GM12878 (cell line): ENCODE measurements at regions not wholly inside any gene's neighbourhood (a gene's known extent, or its start where the extent isn't known, plus 50 kb on each side); places are given as distances from the start of the nearest gene placed in this dataset.

Experiments
- BRCA1 ChIP-seq: IDR thresholded peaks from 2 replicates; pipeline ENCODE4 v1.6.1; 2011; ENCODE audit warnings: low read depth, low read length, improper control_type of control experiment
- EZH2 ChIP-seq: IDR thresholded peaks from 2 replicates; pipeline ENCODE4 v1.6.1; 2012; ENCODE audit warnings: low read depth, mild to moderate bottlenecking, control low read depth, inconsistent platforms, low read length, borderline replicate concordance; ENCODE audit not compliant: control insufficient read depth
- FOS ChIP-seq: IDR thresholded peaks from 3 replicates; pipeline ENCODE4 v1.6.1; 2011; ENCODE audit warnings: borderline replicate concordance; ENCODE audit not compliant: insufficient read length; ENCODE audit errors: extremely low read depth
- POLR2A ChIP-seq: IDR thresholded peaks from 2 replicates; pipeline ENCODE4 v1.6.1; 2011; ENCODE audit warnings: low read depth, mild to moderate bottlenecking, low read length
- POLR2AphosphoS5 ChIP-seq: IDR thresholded peaks from 2 replicates; pipeline ENCODE4 v1.6.1; 2011; ENCODE audit warnings: mild to moderate bottlenecking, low read length, inconsistent platforms
- RFX5 ChIP-seq: IDR thresholded peaks from 2 replicates; pipeline ENCODE4 v1.6.1; 2011; ENCODE audit warnings: low read depth, low read length, improper control_type of control experiment
- ZNF217 ChIP-seq: fragments of 450-650 bp; IDR thresholded peaks from 2 replicates; pipeline ENCODE4 v1.6.1; 2017; ENCODE audit warnings: antibody characterized with exemption, mild to moderate bottlenecking
- TF ChIP-seq, protein P1 (sequence below), 3 experiments: IDR thresholded peaks in 2 of 3; conservative IDR thresholded peaks in 1 of 3; 2 replicates each; pipeline ENCODE4 v1.5.1; 2011; ENCODE audit warnings: low read depth in 3 of 3, low read length in 3 of 3, mild to moderate bottlenecking in 3 of 3, control low read depth in 2 of 3, moderate library complexity in 2 of 3, inconsistent platforms in 1 of 3, mixed read lengths in 1 of 3; ENCODE audit not compliant: control insufficient read depth in 2 of 3, insufficient read depth in 1 of 3; ENCODE audit errors: extremely low read depth in 1 of 3
- TF ChIP-seq, protein P2 (sequence below): fragments of 450-650 bp; IDR thresholded peaks from 2 replicates; pipeline ENCODE4 v1.6.1; 2016; ENCODE audit warnings: mild to moderate bottlenecking

DNA sequence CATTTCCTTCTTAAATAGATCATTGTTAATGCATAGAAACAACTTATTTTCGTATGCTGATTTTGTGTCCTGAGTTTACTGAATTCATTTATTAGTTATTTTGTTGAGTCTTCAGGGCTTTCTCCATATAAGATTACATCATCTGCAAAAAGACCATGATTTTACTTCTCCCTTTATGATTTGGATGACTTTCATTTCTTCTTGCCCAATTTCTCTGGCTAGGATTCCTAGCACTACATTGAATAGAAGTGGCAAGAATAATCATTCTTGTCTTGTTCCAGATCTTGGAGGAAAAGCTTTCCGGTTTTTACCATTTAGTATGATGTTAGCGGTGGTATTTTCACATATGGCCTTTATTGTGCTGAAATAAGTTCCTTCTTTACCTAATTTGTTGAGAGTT, 303.0 kb upstream of the RTL1 start:
- no peak for TF ChIP-seq BRCA1
- TF ChIP-seq, protein P1, sequence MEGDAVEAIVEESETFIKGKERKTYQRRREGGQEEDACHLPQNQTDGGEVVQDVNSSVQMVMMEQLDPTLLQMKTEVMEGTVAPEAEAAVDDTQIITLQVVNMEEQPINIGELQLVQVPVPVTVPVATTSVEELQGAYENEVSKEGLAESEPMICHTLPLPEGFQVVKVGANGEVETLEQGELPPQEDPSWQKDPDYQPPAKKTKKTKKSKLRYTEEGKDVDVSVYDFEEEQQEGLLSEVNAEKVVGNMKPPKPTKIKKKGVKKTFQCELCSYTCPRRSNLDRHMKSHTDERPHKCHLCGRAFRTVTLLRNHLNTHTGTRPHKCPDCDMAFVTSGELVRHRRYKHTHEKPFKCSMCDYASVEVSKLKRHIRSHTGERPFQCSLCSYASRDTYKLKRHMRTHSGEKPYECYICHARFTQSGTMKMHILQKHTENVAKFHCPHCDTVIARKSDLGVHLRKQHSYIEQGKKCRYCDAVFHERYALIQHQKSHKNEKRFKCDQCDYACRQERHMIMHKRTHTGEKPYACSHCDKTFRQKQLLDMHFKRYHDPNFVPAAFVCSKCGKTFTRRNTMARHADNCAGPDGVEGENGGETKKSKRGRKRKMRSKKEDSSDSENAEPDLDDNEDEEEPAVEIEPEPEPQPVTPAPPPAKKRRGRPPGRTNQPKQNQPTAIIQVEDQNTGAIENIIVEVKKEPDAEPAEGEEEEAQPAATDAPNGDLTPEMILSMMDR (IDR thresholded peaks at IDR 0.05 in 2 of 3, conservative IDR thresholded peaks at IDR 0.05 in 1 of 3; ENCODE audit: control insufficient read depth in 2 of 3, extremely low read depth in 1 of 3, insufficient read depth in 1 of 3, low read depth in 3 of 3, low read length in 3 of 3), result no peak
- no peak for TF ChIP-seq EZH2
- TF ChIP-seq, protein P2, sequence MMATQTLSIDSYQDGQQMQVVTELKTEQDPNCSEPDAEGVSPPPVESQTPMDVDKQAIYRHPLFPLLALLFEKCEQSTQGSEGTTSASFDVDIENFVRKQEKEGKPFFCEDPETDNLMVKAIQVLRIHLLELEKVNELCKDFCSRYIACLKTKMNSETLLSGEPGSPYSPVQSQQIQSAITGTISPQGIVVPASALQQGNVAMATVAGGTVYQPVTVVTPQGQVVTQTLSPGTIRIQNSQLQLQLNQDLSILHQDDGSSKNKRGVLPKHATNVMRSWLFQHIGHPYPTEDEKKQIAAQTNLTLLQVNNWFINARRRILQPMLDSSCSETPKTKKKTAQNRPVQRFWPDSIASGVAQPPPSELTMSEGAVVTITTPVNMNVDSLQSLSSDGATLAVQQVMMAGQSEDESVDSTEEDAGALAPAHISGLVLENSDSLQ, result no peak
- no peak for TF ChIP-seq POLR2A
- TF ChIP-seq FOS, result no peak
- no peak for TF ChIP-seq RFX5
- TF ChIP-seq ZNF217, result no peak
- TF ChIP-seq POLR2AphosphoS5, result no peak
